Activated CD4-positive, CD25-positive, alpha-beta regulatory T cell treated with anti-CD3 and anti-CD28 coated beads, Interleukin-2, amount 50 U/mL, for 72 hours (primary cell): ENCODE measurements at regions not wholly inside any gene's neighbourhood (a gene's known extent, or its start where the extent isn't known, plus 50 kb on each side); places are given as distances from the start of the nearest gene placed in this dataset.
"Not testable (repeated sequence)": the region's sequence is repeated elsewhere in the genome, so short reads cannot be mapped to it uniquely, and the experiment has no call there.

Source experiments
- DNase-seq: peaks from one replicate; pipeline ENCODE4 v3.0.0; 2021

DNA sequence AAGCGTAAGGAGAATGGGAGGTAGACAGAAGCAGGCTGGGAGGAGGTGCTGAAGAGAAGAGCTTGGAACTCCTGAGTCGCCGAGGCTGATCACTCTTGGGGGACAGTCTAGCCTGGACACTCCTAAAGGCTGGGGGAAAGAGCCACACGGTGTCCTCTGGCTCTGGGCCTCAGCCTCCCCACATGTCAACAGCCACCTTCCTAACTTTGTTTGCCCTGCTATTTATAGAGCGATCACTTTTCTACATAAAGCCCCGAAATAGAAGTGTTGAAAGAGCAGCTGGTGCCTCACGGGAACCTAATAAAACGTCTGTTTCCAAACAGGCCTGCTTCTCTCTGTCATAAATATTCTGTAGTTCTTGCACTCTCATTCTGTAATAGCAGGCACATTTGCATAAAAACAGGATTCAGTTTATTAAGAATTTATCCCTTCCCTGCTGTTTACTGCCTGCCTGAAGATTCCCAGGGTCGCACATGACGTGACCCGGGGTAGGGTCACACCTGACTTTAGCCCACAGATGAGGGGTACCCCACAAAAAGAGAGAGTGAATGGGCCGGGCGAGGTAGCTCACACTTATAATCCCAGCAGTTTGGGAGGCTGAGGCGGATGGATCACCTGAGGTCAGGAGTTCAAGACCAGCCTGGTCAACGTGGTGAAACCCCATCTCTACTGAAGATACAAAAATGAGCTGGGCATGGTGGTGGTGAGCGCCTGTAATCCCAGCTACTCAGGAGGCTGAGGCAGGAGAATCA, 212.5 kb downstream of the TOMM20 start:
- peak; percentile 24 for DNase-seq

DNA sequence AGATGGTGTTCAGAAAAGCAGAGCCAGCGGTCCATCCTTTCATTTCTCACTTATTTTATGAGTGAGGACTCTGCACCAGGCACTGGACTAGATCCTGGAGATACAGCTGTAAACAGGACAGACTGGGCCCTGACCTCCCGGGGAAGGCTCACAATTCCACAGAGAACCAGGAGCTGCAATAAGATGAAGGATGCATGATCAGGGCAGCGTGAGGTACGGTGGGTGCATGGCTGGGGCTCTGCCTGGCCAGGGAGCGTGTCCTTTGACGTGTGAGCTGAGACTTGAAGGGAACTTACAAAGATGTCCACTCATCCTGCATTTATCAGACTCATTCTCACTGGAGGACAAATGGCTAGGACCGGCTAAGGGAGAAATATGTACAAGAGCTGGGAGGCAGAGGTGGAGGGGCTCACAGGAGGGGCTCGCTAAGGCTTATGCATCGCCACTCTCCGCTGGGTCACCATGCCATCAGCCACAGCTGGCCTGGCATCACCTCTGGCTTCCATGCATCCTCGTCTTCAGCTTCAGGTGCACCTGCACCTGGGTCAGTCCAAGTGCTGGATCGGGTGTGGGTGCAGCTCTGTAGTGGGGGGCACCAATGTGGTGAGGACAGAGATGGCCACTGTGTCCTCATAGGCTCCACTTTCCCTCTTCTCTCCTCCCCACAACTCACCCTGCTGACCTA, 213.9 kb downstream of the TOMM20 start:
- peak; percentile 23 for DNase-seq

DNA sequence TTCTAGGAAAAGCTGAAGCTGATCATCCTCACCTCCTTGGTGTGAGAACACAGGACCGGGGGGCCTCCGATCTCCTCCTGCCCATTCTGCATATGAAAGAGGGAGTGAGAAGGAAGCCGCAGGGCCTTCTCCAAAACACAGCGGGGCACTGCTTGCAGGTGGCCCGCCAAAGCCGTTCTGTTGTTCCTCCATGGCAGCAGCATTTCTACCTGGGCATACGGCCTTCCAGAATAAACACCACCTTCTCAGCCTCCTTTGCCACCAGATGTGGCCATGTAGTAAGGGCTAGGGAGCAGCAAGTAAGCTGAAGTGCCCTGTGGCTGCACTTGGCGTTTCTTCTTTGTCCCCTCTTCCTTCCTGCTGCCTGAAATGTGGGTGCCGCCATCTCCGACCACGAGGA, 214.9 kb downstream of the TOMM20 start:
- DNase-seq = peak; percentile 19

DNA sequence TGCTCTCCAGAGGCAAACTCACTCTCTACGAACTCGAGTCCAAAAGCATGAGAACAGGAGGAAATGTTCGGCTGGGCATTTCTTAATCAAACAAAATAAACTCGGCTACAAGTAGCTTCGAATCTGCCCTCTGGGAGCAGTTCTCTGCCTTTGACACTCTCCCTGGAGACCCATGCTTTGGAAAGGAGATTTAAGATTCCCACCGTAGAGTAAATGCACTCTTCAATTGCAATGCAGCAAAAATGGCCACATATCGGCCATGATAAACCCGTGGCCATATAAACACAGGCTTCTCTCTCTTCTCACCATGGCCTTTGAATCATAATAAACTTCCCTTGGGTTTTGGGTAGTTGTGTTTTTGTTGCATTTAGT, 215.4 kb downstream of the TOMM20 start:
- DNase-seq = no peak

DNA sequence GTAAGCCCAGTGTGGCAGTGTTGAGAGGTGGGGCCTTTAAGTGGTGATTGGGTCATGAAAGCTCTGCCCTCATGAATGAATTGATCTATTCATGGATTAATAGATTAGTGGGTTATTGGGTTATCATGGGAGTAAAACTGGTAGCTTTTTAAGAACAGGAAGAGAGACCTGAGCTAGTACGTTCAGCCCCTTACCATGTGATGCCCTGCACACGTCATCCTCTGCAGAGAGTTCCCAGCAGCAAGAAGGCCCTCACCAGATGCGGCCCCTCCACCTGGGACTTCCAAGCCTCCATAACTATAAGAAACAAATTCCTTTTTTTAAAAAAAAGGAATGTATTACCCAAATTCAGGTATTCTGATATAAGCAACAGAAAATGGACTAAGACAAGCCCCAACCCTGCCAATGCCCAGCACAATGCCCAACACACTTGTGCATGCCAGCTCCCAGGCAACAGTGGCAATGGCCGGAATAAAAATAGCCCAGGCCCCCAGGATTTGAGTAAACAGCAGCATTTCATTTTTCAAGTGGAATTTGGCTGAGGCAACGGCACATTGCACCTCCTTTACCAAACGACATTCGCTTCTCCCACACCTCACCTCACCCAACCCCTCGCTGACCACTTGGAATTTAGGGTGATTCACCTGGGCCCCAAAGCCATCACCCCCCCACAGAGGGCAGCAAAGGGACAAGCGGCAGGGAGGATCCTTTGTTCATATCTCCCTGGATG, 215.9 kb downstream of the TOMM20 start:
- no peak for DNase-seq

DNA sequence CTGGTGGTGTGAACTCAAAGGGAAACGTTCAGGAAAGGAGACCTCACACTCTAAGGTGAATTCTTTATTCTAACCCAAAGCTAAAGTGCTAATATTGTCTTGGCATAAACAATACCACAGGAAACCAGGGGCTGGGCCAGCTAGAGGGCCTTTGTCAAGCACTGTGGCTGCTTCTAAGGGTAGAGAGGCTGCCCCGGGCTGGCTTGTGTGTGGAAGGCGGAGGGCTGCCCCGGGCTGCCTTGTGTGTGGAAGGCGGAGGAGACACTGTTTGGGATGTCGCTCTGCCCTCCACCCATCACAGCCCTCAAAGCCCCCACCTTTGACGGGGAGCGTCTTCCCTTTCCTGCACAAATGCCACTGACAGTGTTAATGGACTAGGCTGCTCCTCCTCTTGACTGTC, 216.8 kb downstream of the TOMM20 start:
- DNase-seq = no peak

DNA sequence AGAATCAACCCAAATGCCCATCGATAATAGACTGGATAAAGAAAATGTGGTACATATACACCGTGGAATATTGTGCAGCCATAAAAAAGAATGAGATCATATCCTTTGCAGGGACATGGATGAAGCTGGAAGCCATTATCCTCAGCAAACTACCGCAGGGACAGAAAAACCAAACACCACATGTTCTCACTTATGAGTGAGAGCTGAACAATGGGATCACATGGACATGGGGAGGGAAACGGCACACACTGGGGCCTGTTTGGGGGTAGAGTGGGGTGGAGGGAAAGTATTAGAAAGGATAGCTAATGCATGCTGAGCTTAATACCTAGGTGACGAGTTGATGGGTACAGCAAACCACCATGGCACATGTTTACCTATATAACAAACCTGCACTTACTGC, 217.5 kb downstream of the TOMM20 start:
- DNase-seq = not testable (repeated sequence)

DNA sequence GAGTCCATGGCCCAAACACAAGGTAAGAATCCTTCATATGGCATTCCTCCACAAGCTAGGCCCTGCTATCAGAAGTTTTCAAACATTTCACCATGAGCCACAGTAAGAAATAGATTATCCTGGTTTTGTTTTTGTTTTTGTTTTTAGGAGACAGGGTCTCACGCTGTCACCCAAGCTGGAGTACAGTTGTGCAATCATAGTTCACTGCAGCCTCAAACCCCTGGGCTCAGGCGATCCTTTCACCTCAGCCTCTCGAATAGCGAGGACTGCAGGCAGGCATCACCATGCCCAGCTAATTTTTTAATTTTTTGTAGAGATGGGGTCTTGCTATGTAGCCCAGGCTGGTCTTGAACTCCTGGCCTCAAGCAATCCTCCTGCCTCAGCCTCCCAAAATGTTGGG, 218.8 kb downstream of the TOMM20 start:
- no peak for DNase-seq

DNA sequence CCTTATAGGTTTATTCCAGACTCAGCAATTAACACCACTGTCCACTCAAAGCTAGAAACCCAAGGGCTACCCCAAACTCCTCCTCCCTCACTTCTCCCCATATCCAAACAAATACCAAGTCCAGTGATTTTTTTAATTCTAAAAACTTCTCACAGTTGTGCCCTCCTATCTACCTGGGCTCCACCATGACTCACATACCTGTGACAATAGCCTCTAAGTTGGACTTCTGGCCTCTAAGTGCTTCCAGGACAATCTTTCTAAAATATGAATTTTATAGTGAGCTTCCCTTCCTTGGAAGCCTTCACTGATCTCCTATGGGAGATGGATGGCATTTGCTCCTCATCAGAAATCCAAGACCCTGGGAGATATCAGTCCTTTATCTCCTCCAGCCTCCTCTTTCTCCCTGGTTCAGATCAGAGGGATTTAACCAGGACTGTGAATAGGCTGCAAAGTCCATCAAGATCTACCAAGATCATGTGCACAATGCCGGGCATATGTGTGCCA, 219.3 kb downstream of the TOMM20 start:
- no peak for DNase-seq

DNA sequence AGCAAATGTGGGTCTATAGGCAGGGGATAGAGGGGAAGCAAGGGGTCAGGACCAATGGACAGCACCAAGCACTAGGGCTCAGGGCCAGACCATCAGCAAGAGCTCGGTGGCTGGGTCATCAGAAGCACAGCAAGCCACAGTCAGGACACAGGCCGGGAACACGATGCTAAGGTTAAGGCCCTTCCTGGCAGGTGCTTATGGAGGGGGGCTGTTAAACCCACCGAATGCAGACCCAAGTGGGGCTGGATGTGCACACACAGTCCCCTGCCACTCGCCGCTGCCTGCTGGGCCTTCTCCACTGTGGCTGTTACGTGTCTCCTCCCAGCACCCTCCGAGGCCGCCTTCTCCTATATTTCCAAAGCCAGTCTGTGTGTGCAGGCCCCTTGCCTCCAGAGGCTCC, 220.1 kb downstream of the TOMM20 start:
- no peak for DNase-seq

DNA sequence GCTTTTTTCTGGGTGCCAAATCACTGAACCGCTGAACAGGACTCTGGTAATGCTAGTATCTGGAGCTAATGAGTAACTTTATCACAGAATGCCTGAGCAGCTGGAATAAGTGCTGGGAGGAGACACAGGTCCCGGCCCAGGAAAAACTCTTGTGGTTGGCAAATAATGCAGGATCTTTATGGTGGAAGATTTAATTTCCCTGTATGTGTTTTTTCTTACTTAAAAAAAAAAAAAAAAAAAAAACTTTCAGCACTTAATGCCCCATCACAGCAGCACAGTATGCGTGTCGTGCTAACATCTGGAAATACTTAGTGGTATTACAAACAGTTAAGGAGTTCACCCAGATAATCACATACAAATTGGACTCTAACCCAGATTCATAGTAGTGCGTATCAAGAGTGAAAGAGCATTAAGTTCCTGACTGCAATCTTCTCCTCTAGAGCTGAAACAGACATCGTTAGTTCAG, 220.7 kb downstream of the TOMM20 start:
- no peak for DNase-seq

DNA sequence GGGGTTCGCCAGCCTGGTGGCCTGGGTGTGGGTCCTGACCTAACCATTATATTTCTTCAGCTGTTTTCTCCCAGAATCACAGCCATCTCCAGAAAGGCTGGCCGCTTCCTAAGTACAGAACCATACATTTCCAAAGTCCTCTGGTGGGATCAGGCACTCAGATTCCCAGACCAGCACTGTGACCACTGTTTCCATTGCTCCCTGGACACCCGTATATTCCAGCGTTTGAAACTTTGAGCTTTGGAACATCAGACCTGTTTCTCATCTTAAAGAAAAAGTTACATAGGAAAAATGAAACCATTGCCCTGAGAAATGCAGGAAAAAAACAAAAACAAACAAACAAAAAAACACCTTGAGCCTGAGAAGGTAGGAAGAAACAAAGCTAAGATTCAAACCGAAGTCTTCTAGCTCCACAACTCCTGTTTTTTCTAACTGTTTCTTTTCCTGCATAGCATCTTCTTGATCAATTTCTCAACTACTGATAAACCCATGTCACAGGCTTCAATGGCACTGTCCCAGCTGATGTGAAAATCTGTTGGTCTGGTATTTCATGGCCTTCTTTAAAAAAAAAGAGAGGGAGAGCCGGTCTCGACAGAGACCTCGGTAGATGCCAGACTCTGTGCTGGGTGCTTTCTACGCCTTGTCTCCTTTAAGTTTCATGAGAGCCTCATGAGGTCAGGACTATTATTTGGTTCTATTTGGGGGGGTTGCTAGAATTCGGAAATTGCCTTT, 221.3 kb downstream of the TOMM20 start:
- DNase-seq = no peak

DNA sequence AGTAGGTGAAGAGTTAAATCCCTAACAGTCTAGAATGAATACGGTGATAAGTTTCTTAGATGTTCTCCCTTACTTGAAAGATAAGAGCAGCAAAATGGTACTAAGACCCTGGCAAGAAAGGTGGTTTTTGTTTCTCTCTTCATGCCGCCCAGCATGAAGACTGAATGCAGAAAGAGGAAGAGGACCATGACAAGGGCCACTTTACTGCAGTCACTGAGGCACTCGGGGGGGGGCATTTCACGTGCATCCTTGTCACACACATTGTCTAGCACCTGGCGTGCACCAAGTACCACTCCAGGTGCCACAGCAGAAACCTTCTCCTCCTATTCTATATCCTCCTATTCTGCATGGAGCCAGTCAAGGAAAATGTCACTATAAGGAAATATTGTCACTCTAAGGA, 222.0 kb downstream of the TOMM20 start:
- DNase-seq = no peak

DNA sequence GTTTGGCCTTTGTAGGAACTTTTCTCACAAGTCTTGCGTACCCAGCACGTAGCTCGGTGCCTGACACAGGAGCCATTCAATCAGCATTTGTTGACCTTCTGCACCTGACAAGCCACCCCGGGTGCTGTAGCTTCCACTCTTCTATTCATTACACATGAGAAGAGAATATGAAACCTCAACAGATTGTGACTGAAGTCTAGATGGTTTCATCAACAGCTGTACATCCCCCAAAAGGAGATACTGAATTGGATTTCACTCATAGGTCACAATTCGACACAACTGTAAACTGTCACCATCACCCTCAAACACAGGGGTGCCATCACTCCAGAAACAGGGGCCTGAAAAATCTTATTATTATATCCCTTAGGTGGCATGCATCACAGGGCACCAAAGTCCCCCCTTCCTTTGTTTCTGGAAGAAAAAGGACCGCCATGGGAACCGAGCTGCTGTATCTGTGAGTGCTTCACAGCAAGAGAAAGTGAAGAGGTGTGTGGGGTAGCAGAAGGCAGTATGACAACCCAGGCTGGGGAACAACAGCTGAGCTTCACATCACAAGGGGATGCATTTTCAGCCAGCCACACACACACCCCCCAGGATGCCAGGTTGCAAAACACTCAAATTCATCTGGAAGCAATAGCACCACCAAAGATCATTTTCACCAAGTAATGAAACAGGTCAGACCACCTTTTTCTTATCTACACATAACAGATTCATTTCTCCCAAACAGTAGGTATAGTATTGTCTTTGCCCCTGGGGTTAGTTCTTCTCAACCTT, 225.7 kb downstream of the TOMM20 start:
- DNase-seq = no peak

DNA sequence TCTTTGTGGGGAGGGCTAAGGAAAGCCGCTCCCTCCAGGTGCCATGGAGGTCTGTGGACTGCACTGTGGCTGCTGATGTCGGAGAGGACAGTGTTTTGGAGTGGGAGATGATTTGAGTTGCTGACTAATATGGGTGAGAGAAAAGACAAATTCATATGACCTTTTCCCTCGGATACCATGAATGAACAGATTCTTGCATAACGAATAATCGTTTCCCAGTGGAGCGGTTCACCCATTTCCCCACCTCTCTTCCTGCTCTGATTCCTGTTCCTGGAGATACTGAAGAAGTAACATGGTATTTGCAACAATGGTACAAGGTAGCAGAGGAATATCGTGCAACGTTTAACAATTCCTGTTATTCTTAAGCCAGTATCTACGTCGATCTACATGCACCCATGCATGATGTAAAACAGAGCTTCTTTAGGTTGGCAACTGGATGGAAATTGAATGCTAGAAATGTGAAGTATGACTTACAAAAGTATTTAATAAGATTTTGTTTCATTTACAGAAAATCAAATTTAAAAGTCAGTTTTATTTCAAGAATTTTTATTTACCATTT, 227.1 kb downstream of the TOMM20 start:
- no peak for DNase-seq

DNA sequence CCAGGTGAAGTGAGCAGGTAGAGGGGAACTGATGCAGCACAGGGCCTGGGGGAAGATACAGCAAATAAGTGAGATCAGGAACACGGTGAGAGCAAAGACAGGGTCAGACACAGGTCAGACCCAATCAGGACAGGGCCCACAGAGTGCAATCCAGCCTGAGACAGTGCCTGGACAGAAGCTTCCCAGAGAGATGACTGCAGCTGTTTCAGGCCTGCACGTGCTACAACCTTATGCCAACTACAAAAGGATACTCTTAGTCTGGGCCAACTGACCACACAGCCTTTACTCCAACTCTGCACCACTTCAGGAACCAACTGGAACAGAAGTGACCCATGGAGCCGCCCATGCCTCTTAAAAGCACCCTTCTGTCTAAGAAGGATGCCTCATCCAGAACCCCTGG, 228.0 kb downstream of the TOMM20 start:
- no peak for DNase-seq

DNA sequence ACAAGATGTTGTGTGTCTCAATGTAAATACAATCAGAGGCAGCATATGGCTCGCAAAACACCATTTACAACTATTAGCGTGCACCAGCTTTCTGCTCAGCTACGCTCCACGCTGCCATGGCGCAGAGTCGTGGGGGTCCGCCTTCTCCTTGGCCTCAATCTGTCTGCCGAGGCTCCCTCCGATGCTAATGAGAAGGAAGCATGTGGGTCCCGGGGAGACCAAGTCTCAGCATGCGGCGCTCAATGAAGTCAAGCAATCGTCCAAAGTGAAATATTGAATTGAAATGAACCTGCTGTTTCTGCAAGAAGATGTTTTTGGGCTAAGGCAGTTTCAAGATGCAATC, 228.9 kb downstream of the TOMM20 start:
- DNase-seq = no peak

DNA sequence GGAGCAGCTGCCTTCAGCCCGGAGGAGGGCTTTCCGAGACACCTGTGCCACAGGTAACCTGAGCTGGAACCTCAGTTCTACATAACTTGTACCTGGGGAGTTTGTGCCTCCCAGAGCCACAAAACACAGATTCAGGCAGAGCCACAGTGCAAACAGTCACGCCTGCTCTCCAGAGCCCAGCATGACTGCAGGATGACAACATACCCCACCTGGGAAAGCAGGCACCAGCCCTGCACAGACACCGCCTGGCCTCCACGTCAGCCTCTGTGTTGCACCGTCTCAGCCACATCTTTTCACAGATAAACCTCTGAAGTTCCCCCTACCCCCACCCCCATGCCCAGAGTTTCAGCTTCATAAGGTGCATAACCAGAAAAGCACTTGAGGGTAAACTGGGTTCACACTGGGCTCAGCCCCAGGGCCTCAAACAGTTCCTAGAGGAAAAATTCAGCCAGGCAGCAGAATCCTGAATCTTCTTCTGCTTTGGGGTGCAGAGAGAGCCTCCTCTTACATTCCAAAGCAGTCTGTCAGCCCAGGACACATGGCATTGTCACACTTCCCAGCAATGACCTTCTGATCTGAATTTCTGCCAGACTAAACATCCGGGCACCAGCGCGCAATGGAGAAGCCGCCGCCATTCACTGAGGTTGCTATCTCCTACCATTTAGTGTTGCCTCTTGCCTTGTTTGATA, 229.5 kb downstream of the TOMM20 start:
- DNase-seq = no peak

DNA sequence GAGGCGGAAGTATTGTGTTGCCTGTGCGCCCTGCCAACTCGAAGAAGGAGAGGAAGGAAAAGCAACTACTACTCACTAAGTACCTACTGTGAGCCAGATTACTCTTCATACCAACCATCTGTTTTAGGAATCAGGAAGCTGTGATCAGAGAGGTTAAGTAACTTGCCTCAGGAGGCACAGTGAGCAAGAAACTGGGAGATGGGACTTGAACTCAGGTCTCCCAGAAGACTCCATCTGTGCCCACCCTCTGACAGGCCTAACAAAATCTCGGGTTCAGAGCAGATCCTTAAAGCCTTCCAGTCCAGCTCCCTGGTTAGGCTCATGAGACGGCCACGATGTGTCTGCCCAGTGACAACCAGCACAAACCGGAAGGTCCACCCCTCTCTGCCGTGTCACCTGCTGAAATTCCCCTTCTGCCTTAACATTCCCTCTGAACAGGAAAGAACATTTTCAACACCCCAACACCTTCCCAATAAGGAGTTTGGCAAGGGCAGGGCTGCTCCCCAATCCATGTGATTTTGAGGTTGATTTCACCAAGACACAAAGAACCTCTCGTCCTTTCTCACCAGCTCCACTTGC, 230.1 kb downstream of the TOMM20 start:
- no peak for DNase-seq

DNA sequence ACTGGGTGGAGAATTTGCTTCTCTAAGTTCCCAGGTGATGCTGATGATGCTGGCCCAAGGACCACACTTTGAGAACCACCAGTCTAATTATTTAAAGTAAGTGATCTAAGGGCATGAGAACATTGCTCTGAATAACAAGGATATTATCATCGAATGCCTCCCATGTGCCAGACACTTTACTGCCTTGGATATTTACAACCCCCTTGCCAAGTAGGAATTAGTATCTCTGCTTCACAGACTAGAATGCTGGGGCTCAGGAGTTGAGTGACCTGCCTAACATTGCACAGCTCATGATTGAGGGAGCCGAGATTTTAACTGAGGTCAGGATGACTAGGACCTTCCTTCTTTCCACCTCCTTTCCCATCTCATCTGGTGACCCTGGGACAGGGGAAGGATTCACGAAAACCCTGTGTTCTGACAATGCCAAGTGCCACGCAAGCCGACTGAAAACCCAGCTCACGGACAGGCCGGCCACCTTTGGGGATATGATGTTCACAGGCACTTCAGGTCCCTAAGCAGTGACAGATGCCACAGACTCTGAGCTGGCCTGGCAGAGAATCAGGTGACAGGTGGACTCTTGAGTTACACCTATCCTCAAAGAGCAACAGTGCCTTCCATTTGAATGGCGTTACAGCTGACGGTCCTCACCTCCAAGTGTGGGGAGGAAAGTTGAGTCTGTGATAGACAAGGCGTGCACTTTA, 230.7 kb downstream of the TOMM20 start:
- no peak for DNase-seq

DNA sequence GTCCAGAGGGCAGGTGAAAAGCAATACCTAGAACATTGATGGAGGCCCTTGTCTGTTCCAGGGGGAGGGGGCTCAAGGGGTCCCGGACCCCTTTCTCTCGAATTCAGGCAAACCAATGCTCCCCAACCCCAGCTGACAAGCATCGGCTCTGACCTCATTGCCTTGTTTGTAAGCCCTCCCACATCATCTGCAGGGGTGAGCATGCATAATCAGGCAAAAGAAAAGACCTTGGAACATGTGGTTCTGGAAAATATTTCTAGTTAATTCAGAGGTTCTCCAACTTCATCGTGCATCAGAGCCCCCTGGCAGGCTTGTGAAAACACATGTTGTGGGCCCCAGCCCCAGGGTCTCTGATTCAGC, 231.3 kb downstream of the TOMM20 start:
- no peak for DNase-seq
